Panc1 (cell line): ENCODE measurements at regions not wholly inside any gene's neighbourhood (a gene's known extent, or its start where the extent isn't known, plus 50 kb on each side); places are given as distances from the start of the nearest gene placed in this dataset.

Source experiments
- ATAC-seq: fragments of 200-7000 bp; cut with Tn5 transposase; 2 replicates; pipeline ENCODE4 v1.9.1; 2020; ENCODE audit warnings: mild to moderate bottlenecking, moderate library complexity
- BruUV-seq: library from RNA; stranded (reverse); fragments of 400-500 nt; replicated peaks from 2 replicates; lab custom pipeline; 2021; lab: Mats Ljungman, UMichigan
- CTCF ChIA-PET: fragments of 300-600 bp; sonication (Branson Sonifier 250); formaldehyde crosslinking; loops from one replicate; lab custom pipeline; 2022; ENCODE audit warnings: antibody characterized with exemption; lab: Charles Lee
- POLR2A ChIA-PET: fragments of 300-600 bp; sonication (Branson Sonifier 250); formaldehyde crosslinking; loops from one replicate; lab custom pipeline; 2022; ENCODE audit warnings: antibody characterized with exemption; lab: Charles Lee
- DNase-seq: peaks from one replicate; pipeline ENCODE4 v3.0.0-alpha.2; 2010; ENCODE audit warnings: low read depth, low spot score
- H3K27ac ChIP-seq: 2 replicates; pipeline ENCODE4 v1.5.1; 2011; ENCODE audit warnings: mild to moderate bottlenecking, low read length, inconsistent platforms
- H3K27me3 ChIP-seq: fragments of 200-500 bp; sonication (Bioruptor generic); 2 replicates; pipeline ENCODE4 v1.6.0; 2014; ENCODE audit warnings: low read length, inconsistent platforms; ENCODE audit not compliant: control insufficient read depth, insufficient read depth
- H3K36me3 ChIP-seq: fragments of 200-500 bp; sonication (Bioruptor generic); 2 replicates; pipeline ENCODE4 v1.5.1; 2014; ENCODE audit warnings: inconsistent platforms, mild to moderate bottlenecking, low read length, moderate library complexity; ENCODE audit not compliant: control insufficient read depth, insufficient read depth
- H3K4me1 ChIP-seq: 2 replicates; pipeline ENCODE4 v1.5.1; 2011; ENCODE audit warnings: inconsistent platforms, mild to moderate bottlenecking, low read length, moderate library complexity; ENCODE audit not compliant: control insufficient read depth, insufficient read depth
- H3K4me3 ChIP-seq, 2 experiments: 2 replicates each; pipeline ENCODE4 v1.5.1; 2011 to 2012; ENCODE audit warnings: low read depth in 2 of 2, low read length in 2 of 2, mild to moderate bottlenecking in 2 of 2, inconsistent platforms in 1 of 2, moderate library complexity in 1 of 2
- H3K9me3 ChIP-seq: fragments of 200-500 bp; sonication (Bioruptor generic); 2 replicates; pipeline ENCODE4 v1.5.1; 2014; ENCODE audit warnings: low read depth, mild to moderate bottlenecking, inconsistent platforms, low read length, moderate library complexity; ENCODE audit not compliant: control insufficient read depth, insufficient read depth
- POLR2AphosphoS5 ChIP-seq: IDR thresholded peaks from 2 replicates; pipeline ENCODE4 v1.6.1; 2012; ENCODE audit warnings: mild to moderate bottlenecking, low read depth, low read length, moderate library complexity
- REST ChIP-seq, 2 experiments: IDR thresholded peaks; 2 replicates each; pipeline ENCODE4 v1.6.1; 2011 to 2012; ENCODE audit warnings: low read depth in 2 of 2, control low read depth in 1 of 2, low read length in 1 of 2, mild to moderate bottlenecking in 1 of 2, moderate library complexity in 1 of 2; ENCODE audit not compliant: insufficient read depth in 1 of 2
- SIN3A ChIP-seq: IDR thresholded peaks from 2 replicates; pipeline ENCODE4 v1.6.1; 2012; ENCODE audit warnings: low read depth, mild to moderate bottlenecking, low read length, moderate library complexity, borderline replicate concordance; ENCODE audit not compliant: insufficient read depth
- TCF7L2 ChIP-seq: IDR thresholded peaks from 2 replicates; pipeline ENCODE4 v1.6.1; 2011; ENCODE audit warnings: mild to moderate bottlenecking, low read depth, low read length, inconsistent platforms
- in situ Hi-C: cut with HindIII; loops from 2 replicates; pipeline ENCODE4 v1.10.0; 2016; ENCODE audit warnings: low sequenced_read_pairs, low pct_unique_long_range_greater_than_20kb
- intact Hi-C: fragments of 100-400 bp; cut with micrococcal nuclease; formaldehyde crosslinking; loops from one replicate; pipeline ENCODE4 v1.10.0; 2022; ENCODE audit not compliant: unreplicated experiment
- TF ChIP-seq, protein P1 (sequence below): fragments of 450-650 bp; IDR thresholded peaks from 2 replicates; pipeline ENCODE4 v1.5.1; 2017; ENCODE audit warnings: mild to moderate bottlenecking

- DNase-seq = no peak
- no TSS peak for BruUV-seq
Observed at GRCh38 chr13:106182404-106182803, 353.1 kb downstream of the EFNB2 start.

DNA sequence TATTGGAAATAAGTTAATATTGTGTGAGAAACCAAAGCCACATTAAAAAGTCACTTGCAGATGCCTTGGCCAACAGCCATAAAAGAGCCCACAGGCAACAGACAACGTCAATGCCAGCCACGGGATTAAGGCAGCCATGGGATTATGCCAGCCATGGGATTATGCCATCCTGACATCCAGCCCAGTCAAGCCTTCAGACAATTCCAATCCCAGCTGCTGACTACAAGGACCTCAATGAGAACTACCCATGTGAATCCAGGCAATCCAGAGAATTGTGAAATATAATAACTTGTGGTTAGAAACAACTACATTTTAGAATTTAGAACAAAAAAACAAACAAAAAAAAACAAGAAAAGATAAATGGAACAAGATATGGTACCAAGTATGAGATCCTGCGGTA lies 356.6 kb downstream of the EFNB2 start:
- no peak for TF ChIP-seq TCF7L2
- ATAC-seq (no peak), DNase-seq (no peak)
- CTCF ChIA-PET = no interaction called here
- H3K9me3 ChIP-seq = no peaks in the 10 kb centered on the region
- H3K27ac ChIP-seq = no peak overlapping the region
- no peaks in the 10 kb centered on the region for H3K36me3 ChIP-seq
- no peaks in the 10 kb centered on the region for H3K4me1 ChIP-seq
- H3K4me3 ChIP-seq = no peak overlapping the region
- BruUV-seq = no TSS peak
- in situ Hi-C loops (no loop called here), intact Hi-C loops (no loop called here)
- POLR2A ChIA-PET = no interaction called here
- no peaks in the 10 kb centered on the region for H3K27me3 ChIP-seq

More at GRCh38 chr13:106182404-106182803, 353.1 kb downstream of the EFNB2 start:
- intact Hi-C loops (no loop called here), in situ Hi-C loops (no loop called here)
- Histone ChIP-seq H3K4me1 (no peaks in the 10 kb centered on the region), H3K27me3 (no peaks in the 10 kb centered on the region), H3K36me3 (no peaks in the 10 kb centered on the region), H3K9me3 (no peaks in the 10 kb centered on the region), H3K27ac (no peak overlapping the region), H3K4me3 (no peak overlapping the region)
- ATAC-seq = no peak
- no peak for TF ChIP-seq REST (IDR thresholded peaks at IDR 0.05; ENCODE audit: insufficient read depth in 1 of 2, low read depth in 2 of 2, low read length in 1 of 2)
- TF ChIP-seq, protein P1, sequence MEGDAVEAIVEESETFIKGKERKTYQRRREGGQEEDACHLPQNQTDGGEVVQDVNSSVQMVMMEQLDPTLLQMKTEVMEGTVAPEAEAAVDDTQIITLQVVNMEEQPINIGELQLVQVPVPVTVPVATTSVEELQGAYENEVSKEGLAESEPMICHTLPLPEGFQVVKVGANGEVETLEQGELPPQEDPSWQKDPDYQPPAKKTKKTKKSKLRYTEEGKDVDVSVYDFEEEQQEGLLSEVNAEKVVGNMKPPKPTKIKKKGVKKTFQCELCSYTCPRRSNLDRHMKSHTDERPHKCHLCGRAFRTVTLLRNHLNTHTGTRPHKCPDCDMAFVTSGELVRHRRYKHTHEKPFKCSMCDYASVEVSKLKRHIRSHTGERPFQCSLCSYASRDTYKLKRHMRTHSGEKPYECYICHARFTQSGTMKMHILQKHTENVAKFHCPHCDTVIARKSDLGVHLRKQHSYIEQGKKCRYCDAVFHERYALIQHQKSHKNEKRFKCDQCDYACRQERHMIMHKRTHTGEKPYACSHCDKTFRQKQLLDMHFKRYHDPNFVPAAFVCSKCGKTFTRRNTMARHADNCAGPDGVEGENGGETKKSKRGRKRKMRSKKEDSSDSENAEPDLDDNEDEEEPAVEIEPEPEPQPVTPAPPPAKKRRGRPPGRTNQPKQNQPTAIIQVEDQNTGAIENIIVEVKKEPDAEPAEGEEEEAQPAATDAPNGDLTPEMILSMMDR = no peak
- CTCF ChIA-PET = no interaction called here
- POLR2A ChIA-PET = no interaction called here

DNA sequence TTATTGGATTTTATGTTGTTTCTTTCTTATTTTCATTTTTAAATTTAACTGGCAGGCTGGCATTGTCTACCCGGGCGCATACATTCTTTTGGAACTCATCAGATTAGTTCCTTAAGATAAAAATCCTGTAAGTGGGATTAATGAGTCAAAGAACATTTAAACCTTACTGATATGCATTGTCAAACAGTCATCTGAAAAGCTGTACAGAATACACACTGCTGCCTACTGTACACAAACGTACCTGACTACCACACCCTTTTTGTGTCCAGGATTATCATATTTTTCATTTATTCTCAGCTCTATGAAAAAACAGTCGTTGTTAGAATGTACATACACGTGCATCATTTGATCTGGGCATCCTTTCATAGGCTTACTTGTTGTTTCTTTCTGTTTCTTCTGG lies 358.3 kb downstream of the EFNB2 start:
- no TSS peak for BruUV-seq
- ATAC-seq = no peak
- no peaks in the 10 kb centered on the region for H3K36me3 ChIP-seq
- no peaks in the 10 kb centered on the region for H3K27me3 ChIP-seq
- no peak for DNase-seq
- no peaks in the 10 kb centered on the region for H3K4me1 ChIP-seq
- ChIA-PET POLR2A (no interaction called here), CTCF (no interaction called here)
- TF ChIP-seq SIN3A (no peak), REST (IDR thresholded peaks at IDR 0.05; ENCODE audit: insufficient read depth in 1 of 2, low read depth in 2 of 2, low read length in 1 of 2) (no peak), TCF7L2 (no peak), POLR2AphosphoS5 (no peak)
- TF ChIP-seq, protein P1 = no peak
- in situ Hi-C loops (no loop called here), intact Hi-C loops (no loop called here)
- no peak overlapping the region for H3K4me3 ChIP-seq
- H3K27ac ChIP-seq = no peak overlapping the region
- H3K9me3 ChIP-seq = no peaks in the 10 kb centered on the region
